Cerebellar nuclear complex (tissue), 1 donor: ENCODE measurements at regions not wholly inside any gene's neighbourhood (a gene's known extent, or its start where the extent isn't known, plus 50 kb on each side); places are given as distances from the start of the nearest gene placed in this dataset.

ENCODE experiments used
- DNase-seq, 2 experiments: peaks; one replicate each; lab custom pipeline; 2025; lab: John Stamatoyannopoulos, UW

GRCh38 chr1:29513357-29513756 is 277.0 kb downstream of the PTPRU start:
- no peak for DNase-seq

DNA sequence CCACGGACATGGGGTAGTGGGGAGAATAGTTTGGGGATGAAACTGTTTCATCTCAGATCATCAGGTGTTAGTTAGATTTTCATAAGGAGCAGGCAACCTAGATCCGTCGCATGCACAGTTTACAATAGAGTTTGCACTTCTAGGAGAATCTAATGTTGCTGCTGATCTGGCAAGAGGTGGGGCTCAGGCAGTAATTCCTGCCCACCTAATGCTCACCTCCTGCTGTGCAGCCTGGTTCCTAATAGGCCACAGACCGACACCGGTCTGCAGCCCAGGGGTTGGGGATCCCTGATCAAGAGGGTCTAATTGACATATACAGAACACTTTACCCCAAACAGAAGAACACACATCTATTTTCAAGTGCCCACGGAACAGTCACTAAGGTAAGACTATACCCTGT is 275.1 kb downstream of the PTPRU start:
- DNase-seq: no peak

GRCh38 chr1:29508458-29509107 is 272.3 kb downstream of the PTPRU start:
- no peak for DNase-seq

GRCh38 chr1:29506678-29507225 is 270.4 kb downstream of the PTPRU start:
- no peak for DNase-seq

DNA sequence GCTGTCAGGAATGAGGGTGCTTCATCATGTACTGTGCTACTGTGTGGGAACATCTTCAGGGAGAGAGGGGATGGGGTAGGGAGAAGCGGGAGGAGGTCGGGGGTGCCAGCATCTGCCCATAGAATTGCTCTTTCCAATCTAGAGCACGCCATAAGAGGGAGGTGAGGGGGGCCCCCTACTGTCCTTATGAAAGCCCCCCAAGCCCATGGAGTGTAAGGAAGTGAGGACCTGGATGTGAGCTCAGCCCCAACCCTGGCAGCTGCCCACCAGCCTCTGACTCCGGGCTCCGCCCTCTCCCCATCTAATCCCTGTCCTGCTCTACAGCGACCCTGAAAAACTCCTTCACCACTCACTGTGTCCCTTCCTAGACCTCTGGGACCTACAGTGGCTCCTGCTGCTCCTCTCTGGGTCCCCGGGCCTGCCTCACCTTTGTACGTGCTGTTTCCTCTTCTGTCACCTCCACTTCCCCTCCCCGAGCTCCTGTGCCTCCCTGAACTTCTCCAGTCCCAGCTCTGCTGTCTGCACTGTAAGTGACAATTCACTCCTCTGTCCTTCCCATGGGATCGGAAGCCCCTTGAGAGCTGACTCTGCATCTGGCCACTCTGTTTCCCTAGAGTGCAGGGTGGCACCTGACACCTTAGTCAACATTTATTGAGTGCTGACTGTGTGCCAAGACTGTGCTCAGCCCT is 269.4 kb downstream of the PTPRU start:
- no peak for DNase-seq

GRCh38 chr1:29504709-29505410 is 268.5 kb downstream of the PTPRU start:
- no peak for DNase-seq

GRCh38 chr1:29504196-29504595 is 267.9 kb downstream of the PTPRU start:
- no peak for DNase-seq

DNA sequence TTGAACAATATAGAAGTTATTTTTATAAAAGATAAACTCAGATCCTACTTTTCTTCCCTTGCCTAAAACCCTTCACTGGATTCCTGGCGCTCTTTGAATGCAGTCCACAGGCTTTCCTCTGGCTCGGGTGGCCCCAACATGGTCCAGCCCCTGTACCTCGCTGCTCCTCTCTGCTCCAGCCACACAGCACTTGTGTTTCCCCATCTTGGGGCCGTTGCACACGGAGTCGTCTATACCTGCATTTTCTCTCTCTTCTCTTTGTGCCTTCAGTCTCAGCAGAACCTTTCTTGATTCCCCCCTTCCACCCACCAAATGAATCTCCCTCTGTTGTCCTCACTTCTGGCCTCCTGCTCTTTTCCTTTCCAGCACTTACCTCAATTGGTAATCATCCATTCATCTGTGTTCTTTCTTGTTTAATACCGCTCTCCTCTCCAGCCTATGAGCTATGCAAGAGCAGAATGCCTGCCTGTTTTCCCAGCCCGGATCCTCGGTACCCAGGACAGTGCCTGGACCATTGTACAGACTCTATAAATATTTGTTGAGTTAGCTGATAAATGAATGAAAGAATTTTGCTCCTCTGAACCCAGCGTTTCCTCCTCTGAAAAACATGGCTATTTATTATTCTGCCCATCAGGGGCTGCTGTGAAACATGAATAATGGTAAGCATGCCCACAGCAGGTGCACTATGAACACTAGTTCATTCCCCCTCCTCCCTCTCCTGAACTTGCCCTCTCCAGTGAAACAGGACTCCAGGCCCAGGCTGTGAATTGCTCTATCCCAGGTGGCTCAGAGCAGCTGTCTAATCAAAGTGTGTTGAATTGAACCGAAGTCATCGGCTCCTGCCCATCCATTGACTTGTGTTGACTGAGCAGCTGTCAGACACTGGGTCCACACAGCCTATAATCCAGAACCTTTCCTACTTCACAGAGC is 266.9 kb downstream of the PTPRU start:
- DNase-seq: no peak

- DNase-seq: no peak
Measured at GRCh38 chr1:29502225-29502910, 266.0 kb downstream of the PTPRU start.

- DNase-seq: no peak
Measured at GRCh38 chr1:29501227-29501976, 265.1 kb downstream of the PTPRU start.

- DNase-seq: no peak
Measured at GRCh38 chr1:29500651-29501050, 264.3 kb downstream of the PTPRU start.

- no peak for DNase-seq
Measured at GRCh38 chr1:29500041-29500440, 263.7 kb downstream of the PTPRU start.

- no peak for DNase-seq
Measured at GRCh38 chr1:29499104-29499650, 262.9 kb downstream of the PTPRU start.

DNA sequence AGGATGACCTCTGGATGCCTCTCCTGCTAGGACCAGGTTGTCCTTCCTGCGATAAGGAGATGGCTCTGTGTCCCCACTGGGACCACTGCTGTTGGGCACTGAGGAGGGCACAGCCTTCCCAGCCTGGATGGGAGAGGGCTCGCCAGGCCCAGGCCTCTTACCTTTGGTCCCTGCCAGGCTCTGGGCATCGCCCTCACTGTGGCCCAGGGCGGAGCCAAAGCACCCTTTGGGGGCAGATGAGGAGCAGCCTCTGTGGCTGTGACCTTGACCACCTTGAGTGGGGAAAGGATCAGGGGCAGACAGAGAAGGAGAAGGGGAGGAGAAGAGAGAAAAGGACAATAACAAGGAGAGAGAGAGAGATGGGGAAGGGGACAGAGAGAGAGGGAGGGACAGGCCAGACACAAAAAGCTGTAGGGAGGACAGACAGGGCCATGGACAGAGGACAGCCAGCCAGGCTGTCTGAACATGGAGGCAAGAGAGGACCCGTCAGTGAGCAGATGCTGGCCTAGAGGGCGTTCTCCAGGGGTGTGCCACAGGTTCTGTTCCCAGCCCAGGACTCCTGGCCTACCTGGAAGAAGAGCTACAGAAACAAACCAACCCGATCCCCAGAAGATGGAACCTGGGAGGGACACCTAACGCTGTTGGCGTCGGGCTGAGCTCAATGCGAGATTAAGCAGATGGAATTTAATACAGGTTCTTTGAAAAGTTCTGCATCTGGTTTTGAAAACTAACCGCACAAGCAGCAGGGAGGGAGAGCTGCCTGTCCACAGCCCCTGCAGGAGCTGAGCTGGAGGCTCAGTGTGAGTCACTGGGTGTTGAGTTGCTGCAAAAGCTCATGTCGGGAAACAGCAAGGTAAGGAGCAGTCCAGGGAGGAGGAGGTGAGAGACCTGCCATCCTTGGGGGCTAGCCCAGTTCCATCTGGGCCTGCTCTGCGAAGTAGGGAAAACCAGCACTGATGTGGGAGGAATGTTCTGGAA is 262.1 kb downstream of the PTPRU start:
- no peak for DNase-seq

DNA sequence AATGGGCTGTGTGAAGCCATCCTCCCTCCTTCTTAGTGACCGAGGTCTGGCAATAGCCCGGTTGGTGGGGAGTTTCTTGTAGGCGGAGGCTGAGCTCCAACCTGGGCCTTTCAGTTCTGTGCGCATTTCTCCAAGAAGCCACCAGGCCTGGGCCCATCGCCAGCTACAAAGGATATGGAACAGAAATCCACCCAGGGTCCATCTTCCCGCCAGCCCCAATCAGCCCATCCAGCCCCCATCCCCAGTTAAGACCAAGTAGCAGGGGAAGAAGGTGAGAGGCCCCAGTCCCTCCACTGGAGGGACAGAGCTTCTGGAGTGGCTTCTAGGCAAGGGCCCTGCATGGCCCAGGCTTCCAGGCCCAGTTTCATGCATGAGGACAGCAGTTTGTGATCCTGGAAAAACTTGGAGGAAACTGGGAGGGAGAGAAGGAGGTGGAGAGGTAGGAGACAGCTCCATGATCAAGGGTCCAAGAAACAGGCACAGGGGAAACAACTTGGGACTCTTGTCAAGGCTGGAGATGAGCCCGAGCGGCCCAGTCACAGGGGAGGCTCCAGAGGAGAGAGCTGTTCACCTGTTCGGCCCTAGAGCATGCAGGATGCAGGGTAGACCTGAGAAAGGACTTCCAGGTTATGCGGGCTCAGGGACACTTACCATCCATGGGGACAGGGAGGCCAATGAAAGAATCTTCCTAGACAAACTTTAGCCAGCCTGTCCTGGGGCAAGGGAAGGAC is 261.2 kb downstream of the PTPRU start:
- no peak for DNase-seq

DNA sequence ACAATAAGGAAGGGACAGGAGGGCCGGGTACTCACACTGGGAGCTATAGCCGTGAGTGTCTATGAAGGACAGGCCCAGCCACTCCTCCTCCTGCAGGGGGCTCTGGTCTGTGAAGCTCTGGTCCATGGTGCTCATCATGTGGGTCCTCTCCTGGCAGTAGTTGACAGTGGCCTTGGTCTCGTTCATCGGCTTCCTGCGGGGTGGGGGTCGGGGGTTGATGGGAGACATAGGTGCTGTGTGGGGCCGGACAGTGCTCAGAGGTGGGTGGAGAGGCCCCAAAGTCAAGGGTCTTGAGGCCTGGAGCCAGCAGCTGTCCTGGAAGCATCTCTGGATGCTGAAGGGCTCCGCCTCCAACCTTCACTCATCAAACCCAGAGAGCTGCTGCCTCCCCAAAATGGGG is 260.4 kb downstream of the PTPRU start:
- no peak for DNase-seq

DNA sequence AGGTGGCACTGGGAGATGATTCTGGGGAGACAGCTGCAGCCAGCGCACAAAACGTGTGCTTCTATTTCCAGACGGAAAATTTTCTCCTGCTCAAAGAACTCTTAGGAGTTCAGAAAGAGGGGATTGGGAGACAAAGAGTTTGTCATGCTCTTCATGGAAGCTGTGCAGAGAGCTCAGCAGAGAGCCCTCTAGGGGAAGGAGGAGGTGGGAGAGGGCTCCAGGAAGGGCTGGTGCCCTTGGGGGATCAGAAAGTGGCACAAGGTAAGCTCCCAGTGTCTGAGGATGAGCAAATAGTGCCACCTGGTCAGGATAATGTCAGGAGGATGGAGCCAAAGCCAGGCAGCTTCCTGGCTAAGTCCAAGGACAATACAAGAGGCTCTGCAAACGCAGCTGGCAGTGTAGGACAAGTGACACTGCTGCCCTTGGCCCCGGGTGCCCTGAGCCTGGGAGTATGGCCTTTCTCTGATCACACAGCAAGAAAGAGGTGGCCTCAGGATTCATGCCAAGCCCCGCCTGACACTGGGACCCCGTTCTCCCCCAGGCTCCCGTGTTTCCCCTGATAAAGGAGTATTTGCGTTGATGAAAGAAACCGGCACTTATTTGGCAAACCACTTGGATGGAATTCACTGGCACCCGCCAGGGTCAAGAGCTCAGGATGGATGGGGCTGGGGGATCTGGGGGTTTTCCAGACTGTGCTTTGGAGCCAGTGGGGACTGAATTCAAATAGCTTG is 254.0 kb downstream of the PTPRU start:
- no peak for DNase-seq

GRCh38 chr1:29489471-29489870 is 253.1 kb downstream of the PTPRU start:
- no peak for DNase-seq
